ENCODE measurements at regions not wholly inside any gene's neighbourhood (a gene's known extent, or its start where the extent isn't known, plus 50 kb on each side); places are given as distances from the start of the nearest gene placed in this dataset.
"Not testable (repeated sequence)": the region's sequence is repeated elsewhere in the genome, so short reads cannot be mapped to it uniquely, and the experiment has no call there.

GRCh38 chr2:12569929-12570328 lies 146.8 kb upstream of the TRIB2 start:
- DNase-seq = not testable (repeated sequence)

GRCh38 chr2:12577091-12577490 lies 139.6 kb upstream of the TRIB2 start:
- no peak for DNase-seq

GRCh38 chr2:12577567-12578253 lies 139.0 kb upstream of the TRIB2 start:
- no peak for DNase-seq

GRCh38 chr2:12579018-12579417 lies 137.7 kb upstream of the TRIB2 start:
- no peak for DNase-seq

- no peak for DNase-seq
Measured at GRCh38 chr2:12584338-12584737, 132.4 kb upstream of the TRIB2 start.

- no peak for DNase-seq
Measured at GRCh38 chr2:12585784-12586183, 131.0 kb upstream of the TRIB2 start.

GRCh38 chr2:12587228-12587627 lies 129.5 kb upstream of the TRIB2 start:
- DNase-seq = no peak

GRCh38 chr2:12587729-12588522 lies 128.8 kb upstream of the TRIB2 start:
- peak; percentile 21 for DNase-seq

GRCh38 chr2:12588986-12589385 lies 127.8 kb upstream of the TRIB2 start:
- DNase-seq = no peak

GRCh38 chr2:12589802-12590320 lies 126.9 kb upstream of the TRIB2 start:
- no peak for DNase-seq

- no peak for DNase-seq
Measured at GRCh38 chr2:12592296-12592695, 124.4 kb upstream of the TRIB2 start.

GRCh38 chr2:12594590-12594989 lies 122.1 kb upstream of the TRIB2 start:
- no peak for DNase-seq

- DNase-seq = no peak
Measured at GRCh38 chr2:12596771-12597170, 120.0 kb upstream of the TRIB2 start.

- no peak for DNase-seq
Measured at GRCh38 chr2:12597610-12598009, 119.1 kb upstream of the TRIB2 start.

GRCh38 chr2:12602661-12603060 lies 114.1 kb upstream of the TRIB2 start:
- DNase-seq = no peak

GRCh38 chr2:12603781-12604295 lies 112.9 kb upstream of the TRIB2 start:
- DNase-seq = no peak

- DNase-seq = no peak
Measured at GRCh38 chr2:12604341-12604740, 112.4 kb upstream of the TRIB2 start.

GRCh38 chr2:12605366-12605765 lies 111.4 kb upstream of the TRIB2 start:
- no peak for DNase-seq

GRCh38 chr2:12605936-12606335 lies 110.8 kb upstream of the TRIB2 start:
- DNase-seq = no peak

GRCh38 chr2:12606472-12607000 lies 110.2 kb upstream of the TRIB2 start:
- DNase-seq = no peak

GRCh38 chr2:12607971-12608370 lies 108.8 kb upstream of the TRIB2 start:
- no peak for DNase-seq

GRCh38 chr2:12610314-12610713 lies 106.4 kb upstream of the TRIB2 start:
- no peak for DNase-seq

- no peak for DNase-seq
Measured at GRCh38 chr2:12612168-12612567, 104.6 kb upstream of the TRIB2 start.

- no peak for DNase-seq
Measured at GRCh38 chr2:12612671-12613070, 104.1 kb upstream of the TRIB2 start.

Measured in CD4-positive, alpha-beta T cell treated with Interleukin-15 for 1 hour (primary cell).